K562 (cell line): ENCODE measurements at regions not wholly inside any gene's neighbourhood (a gene's known extent, or its start where the extent isn't known, plus 50 kb on each side); places are given as distances from the start of the nearest gene placed in this dataset.

Experiments used
- CCNT2 ChIP-seq: IDR thresholded peaks from 2 replicates; pipeline ENCODE4 v1.6.1; 2011; ENCODE audit warnings: borderline replicate concordance, low read depth, mild to moderate bottlenecking, moderate library complexity, mixed read lengths, low read length; ENCODE audit not compliant: insufficient read length; ENCODE audit errors: extremely low read depth
- CREB3L1 ChIP-seq: fragments of 450-650 bp; IDR thresholded peaks from 2 replicates; pipeline ENCODE4 v1.6.1; 2014; ENCODE audit warnings: low read depth, mild to moderate bottlenecking, moderate library complexity, borderline replicate concordance
- CREM ChIP-seq: IDR thresholded peaks from 2 replicates; pipeline ENCODE4 v1.6.1; 2014; ENCODE audit warnings: antibody characterized with exemption, low read depth
- DDX20 ChIP-seq: fragments of 450-650 bp; IDR thresholded peaks from 2 replicates; pipeline ENCODE4 v1.6.1; 2016; ENCODE audit warnings: missing genetic modification characterization, low read depth, mild to moderate bottlenecking, missing compliant biosample characterization, moderate library complexity
- DMBX1 ChIP-seq: fragments of 250-450 bp; sonication (Bioruptor Pico); IDR thresholded peaks from 2 replicates; pipeline ENCODE4 v1.8.0; 2022; ENCODE audit warnings: inconsistent platforms, mild to moderate bottlenecking, moderate library complexity, borderline replicate concordance
- DPF2 ChIP-seq: fragments of 450-650 bp; IDR thresholded peaks from 2 replicates; pipeline ENCODE4 v1.6.1; 2016
- FOXO4 ChIP-seq: fragments of 450-650 bp; formaldehyde crosslinking; IDR thresholded peaks from 2 replicates; pipeline ENCODE4 v1.4.0; 2020; ENCODE audit warnings: mild to moderate bottlenecking, moderate library complexity
- GTF2A2 ChIP-seq: IDR thresholded peaks from 2 replicates; pipeline ENCODE4 v1.6.1; 2016; ENCODE audit warnings: mild to moderate bottlenecking, missing genetic modification characterization, missing compliant biosample characterization
- ILK ChIP-seq: fragments of 450-650 bp; IDR thresholded peaks from 2 replicates; pipeline ENCODE4 v1.6.1; 2016; ENCODE audit warnings: missing genetic modification characterization, low read depth, mild to moderate bottlenecking, missing compliant biosample characterization, moderate library complexity, borderline replicate concordance
- JUNB ChIP-seq: fragments of 450-650 bp; formaldehyde crosslinking; conservative IDR thresholded peaks from 2 replicates; pipeline ENCODE4 v1.4.0; 2020; ENCODE audit warnings: mild to moderate bottlenecking
- KHSRP ChIP-seq: fragments of 450-650 bp; IDR thresholded peaks from 2 replicates; pipeline ENCODE4 v1.6.1; 2017
- MCM5 ChIP-seq: fragments of 450-650 bp; IDR thresholded peaks from 2 replicates; pipeline ENCODE4 v1.6.1; 2016; ENCODE audit warnings: low read depth
- MEIS2 ChIP-seq: fragments of 450-650 bp; IDR thresholded peaks from 2 replicates; pipeline ENCODE4 v1.6.1; 2014; ENCODE audit warnings: mild to moderate bottlenecking; ENCODE audit not compliant: partially characterized antibody
- MLLT1 ChIP-seq, 2 experiments: fragments of 450-650 bp; IDR thresholded peaks; 2 replicates each; pipeline ENCODE4 v1.6.1; 2016
- NONO ChIP-seq, 2 experiments: fragments of 200-400 bp in 1 of 2; fragments of 450-650 bp in 1 of 2; formaldehyde crosslinking in 1 of 2; IDR thresholded peaks; 2 replicates each; pipeline ENCODE4 v1.6.1; 2017; ENCODE audit warnings: low read depth in 2 of 2, mild to moderate bottlenecking in 2 of 2, moderate library complexity in 2 of 2, low read length in 1 of 2
- NR3C1 ChIP-seq: sonication (generic); formaldehyde crosslinking; IDR thresholded peaks from 2 replicates; pipeline ENCODE4 v1.8.1; 2022; ENCODE audit warnings: missing genetic modification reagents
- NUFIP1 ChIP-seq: fragments of 450-650 bp; IDR thresholded peaks from 2 replicates; pipeline ENCODE4 v1.6.1; 2018; ENCODE audit not compliant: partially characterized antibody
- PML ChIP-seq: IDR thresholded peaks from 2 replicates; pipeline ENCODE4 v1.6.1; 2012; ENCODE audit warnings: low read length, inconsistent platforms
- POLR2B ChIP-seq: fragments of 450-650 bp; IDR thresholded peaks from 2 replicates; pipeline ENCODE4 v1.6.1; 2018; ENCODE audit warnings: low read depth; ENCODE audit not compliant: partially characterized antibody
- RAD21 ChIP-seq, 2 experiments: fragments of 250-450 bp in 1 of 2; fragments of 450-650 bp in 1 of 2; sonication (Bioruptor Pico) in 1 of 2; formaldehyde crosslinking in 1 of 2; IDR thresholded peaks in 1 of 2; conservative IDR thresholded peaks in 1 of 2; 2 replicates each; pipeline versions ENCODE4 v1.4.0 to v1.8.0; 2020 to 2022; ENCODE audit warnings: mild to moderate bottlenecking in 2 of 2, moderate library complexity in 1 of 2
- SRSF9 ChIP-seq: fragments of 200-400 bp; formaldehyde crosslinking; IDR thresholded peaks from 2 replicates; pipeline ENCODE4 v1.6.1; 2017; ENCODE audit warnings: low read depth, low read length, borderline replicate concordance
- ZBTB17 ChIP-seq: fragments of 450-650 bp; formaldehyde crosslinking; IDR thresholded peaks from 2 replicates; pipeline ENCODE4 v1.4.0; 2020; ENCODE audit warnings: mild to moderate bottlenecking
- ZBTB2 ChIP-seq: fragments of 450-650 bp; IDR thresholded peaks from 2 replicates; pipeline ENCODE4 v1.6.1; 2016; ENCODE audit warnings: antibody characterized with exemption
- ZNF184 ChIP-seq: sonication (generic); formaldehyde crosslinking; IDR thresholded peaks from 2 replicates; pipeline ENCODE4 v1.5.0; 2020; ENCODE audit warnings: missing genetic modification reagents
- ZNF436 ChIP-seq: fragments of 250-450, 450-650 bp; sonication (Bioruptor Pico); formaldehyde crosslinking; IDR thresholded peaks from 2 replicates; pipeline ENCODE4 v1.7.0; 2020; ENCODE audit warnings: mild to moderate bottlenecking

- TF ChIP-seq DDX20 (tag) (no peak), MEIS2 (no peak), MCM5 (no peak), DPF2 (peak; percentile 71), JUNB (CRISPR knock-in tag) (no peak), POLR2B (no peak), MLLT1 (IDR thresholded peaks at IDR 0.05) (no peak), PML (no peak), FOXO4 (CRISPR knock-in tag) (no peak), ILK (tag) (no peak), RAD21 (CRISPR knock-in tag; conservative IDR thresholded peaks at IDR 0.05 in 1 of 2, IDR thresholded peaks at IDR 0.05 in 1 of 2) (no peak), NUFIP1 (no peak), ZBTB17 (no peak), GTF2A2 (tag) (no peak), CCNT2 (no peak), SRSF9 (no peak), KHSRP (no peak), ZBTB2 (no peak), ZNF184 (CRISPR knock-in tag) (no peak), DMBX1 (no peak), ZNF436 (CRISPR knock-in tag) (no peak), NONO (IDR thresholded peaks at IDR 0.05; ENCODE audit: low read depth in 2 of 2, low read length in 1 of 2) (no peak), CREM (0 out of 2 replicates have a peak, but pooled peaks have one; percentile 15), NR3C1 (no peak), CREB3L1 (no peak)
Observed at GRCh38 chr2:75960472-75961009, 249.8 kb upstream of the GCFC2 start (continued).
